GM23338 (cell line): ENCODE measurements at regions not wholly inside any gene's neighbourhood (a gene's known extent, or its start where the extent isn't known, plus 50 kb on each side); places are given as distances from the start of the nearest gene placed in this dataset.

Experiments used
- ATAC-seq: fragments of 200-7000 bp; cut with Tn5 transposase; 3 replicates; pipeline ENCODE4 v1.9.1; 2020
- DNase-seq: peaks from one replicate; pipeline ENCODE4 v3.0.0-alpha.2; 2015; ENCODE audit warnings: low spot score
- H2AFZ ChIP-seq: fragments of 200-600 bp; sonication (generic); 2 replicates; pipeline ENCODE4 v1.8.0; 2016; ENCODE audit warnings: antibody characterized with exemption, mild to moderate bottlenecking, moderate library complexity
- H3F3A ChIP-seq: fragments of 200-600 bp; sonication (generic); replicated peaks from 2 replicates; pipeline ENCODE4 v1.8.0; 2017; ENCODE audit warnings: antibody characterized with exemption, mixed run types, low read depth
- H3K27ac ChIP-seq: fragments of 200-600 bp; sonication (generic); 2 replicates; pipeline ENCODE4 v1.6.1; 2016; ENCODE audit warnings: low read depth
- H3K27me3 ChIP-seq: fragments of 200-600 bp; sonication (generic); 2 replicates; pipeline ENCODE4 v1.8.0; 2016; ENCODE audit warnings: mild to moderate bottlenecking, mixed run types, moderate library complexity; ENCODE audit not compliant: insufficient read depth
- H3K36me3 ChIP-seq: fragments of 200-600 bp; sonication (generic); 2 replicates; pipeline ENCODE4 v1.8.0; 2016; ENCODE audit warnings: mild to moderate bottlenecking; ENCODE audit not compliant: insufficient read depth
- H3K4me1 ChIP-seq: fragments of 200-600 bp; sonication (generic); 2 replicates; pipeline ENCODE4 v1.8.0; 2016; ENCODE audit warnings: mild to moderate bottlenecking, moderate library complexity; ENCODE audit not compliant: insufficient read depth
- H3K4me2 ChIP-seq: fragments of 200-600 bp; sonication (generic); 2 replicates; pipeline ENCODE4 v1.7.1; 2017; ENCODE audit warnings: mixed run types
- H3K4me3 ChIP-seq: fragments of 200-600 bp; sonication (generic); 2 replicates; pipeline ENCODE4 v1.6.1; 2016; ENCODE audit warnings: mixed run types
- H3K79me2 ChIP-seq: fragments of 200-600 bp; sonication (generic); replicated peaks from 2 replicates; pipeline ENCODE4 v1.8.0; 2017; ENCODE audit warnings: mild to moderate bottlenecking; ENCODE audit not compliant: insufficient read depth
- H3K9me2 ChIP-seq: fragments of 200-600 bp; sonication (generic); 2 replicates; pipeline ENCODE4 v1.8.0; 2017; ENCODE audit not compliant: insufficient read depth
- H4K20me1 ChIP-seq: fragments of 200-600 bp; sonication (generic); replicated peaks from 2 replicates; pipeline ENCODE4 v1.8.0; 2017; ENCODE audit warnings: mild to moderate bottlenecking; ENCODE audit not compliant: insufficient read depth
- H3K27ac Mint-ChIP-seq: 2 replicates; pipeline ENCODE4 v1.8.0; 2020; ENCODE audit warnings: inconsistent platforms, mild to moderate bottlenecking, moderate library complexity, mixed read lengths
- H3K27me3 Mint-ChIP-seq: 3 replicates; pipeline ENCODE4 v1.8.0; 2022; ENCODE audit warnings: low read depth, mild to moderate bottlenecking, moderate library complexity, mixed read lengths, inconsistent platforms; ENCODE audit not compliant: insufficient read depth, poor library complexity
- H3K36me3 Mint-ChIP-seq: 3 replicates; pipeline ENCODE4 v1.8.0; 2021; ENCODE audit warnings: low read depth, mild to moderate bottlenecking, inconsistent platforms, moderate library complexity, mixed read lengths
- H3K4me1 Mint-ChIP-seq: 3 replicates; pipeline ENCODE4 v1.8.0; 2020; ENCODE audit warnings: mild to moderate bottlenecking, inconsistent platforms, mixed read lengths
- H3K4me3 Mint-ChIP-seq: 3 replicates; pipeline ENCODE4 v1.8.0; 2021; ENCODE audit warnings: moderate library complexity, mild to moderate bottlenecking, inconsistent platforms, mixed read lengths
- H3K9me3 Mint-ChIP-seq: 3 replicates; pipeline ENCODE4 v1.8.0; 2020; ENCODE audit warnings: moderate library complexity, mild to moderate bottlenecking, inconsistent platforms, mixed read lengths
- CREB1 ChIP-seq: fragments of 250-450 bp; sonication (Bioruptor Pico); IDR thresholded peaks from 2 replicates; pipeline ENCODE4 v1.5.0; 2020; ENCODE audit warnings: low read depth, mild to moderate bottlenecking, moderate library complexity
- EZH2 ChIP-seq: fragments of 200-600 bp; sonication (generic); IDR thresholded peaks from one replicate; pipeline ENCODE4 v1.8.0; 2017; ENCODE audit warnings: antibody characterized with exemption, mild to moderate bottlenecking, low read depth; ENCODE audit not compliant: unreplicated experiment
- EZH2phosphoT487 ChIP-seq: fragments of 200-600 bp; sonication (generic); IDR thresholded peaks from one replicate; pipeline ENCODE4 v1.8.1; 2018; ENCODE audit warnings: antibody characterized with exemption; ENCODE audit not compliant: unreplicated experiment
- JUNB ChIP-seq: IDR thresholded peaks from one replicate; pipeline ENCODE4 v1.6.1; 2016; ENCODE audit warnings: antibody characterized with exemption; ENCODE audit not compliant: unreplicated experiment
- NANOG ChIP-seq: IDR thresholded peaks from 2 replicates; pipeline ENCODE4 v1.6.1; 2016; ENCODE audit warnings: antibody characterized with exemption, borderline replicate concordance
- REST ChIP-seq: IDR thresholded peaks from one replicate; pipeline ENCODE4 v1.6.1; 2018; ENCODE audit warnings: antibody characterized with exemption; ENCODE audit not compliant: unreplicated experiment
- STAT1 ChIP-seq: IDR thresholded peaks from one replicate; pipeline ENCODE4 v1.6.1; 2016; ENCODE audit warnings: antibody characterized with exemption; ENCODE audit not compliant: unreplicated experiment
- ZNF114 ChIP-seq: fragments of 250-450 bp; sonication (Bioruptor Pico); IDR thresholded peaks from 2 replicates; pipeline ENCODE4 v1.5.0; 2020; ENCODE audit warnings: mild to moderate bottlenecking, moderate library complexity
- ZNF331 ChIP-seq: fragments of 250-450 bp; sonication (Bioruptor Pico); IDR thresholded peaks from 2 replicates; pipeline ENCODE4 v1.5.0; 2020; ENCODE audit warnings: low read depth, mild to moderate bottlenecking, moderate library complexity
- TF ChIP-seq, protein P1 (sequence below): IDR thresholded peaks from 2 replicates; pipeline ENCODE4 v1.6.1; 2016; ENCODE audit warnings: antibody characterized with exemption
- TF ChIP-seq, protein P2 (sequence below), 2 experiments: fragments of 200-600 bp in 1 of 2; sonication (generic) in 1 of 2; conservative IDR thresholded peaks; 2 replicates each; pipeline versions ENCODE4 v1.5.1 to v1.6.1; 2016 to 2017; ENCODE audit warnings: antibody characterized with exemption in 2 of 2, low read depth in 2 of 2, mild to moderate bottlenecking in 2 of 2, moderate library complexity in 1 of 2

- ATAC-seq, result no peak
- no peak overlapping the region for H3K27ac Mint-ChIP-seq
- no peaks in the 10 kb centered on the region for H3K27me3 ChIP-seq
- no peak overlapping the region for H2AFZ ChIP-seq
- H3K9me3 Mint-ChIP-seq, result peaks cover 23% of the 10 kb centered on the region
- H3K4me1 Mint-ChIP-seq, result peaks cover 5% of the 10 kb centered on the region; the same call in 2 of the 3 replicates
- no peaks in the 10 kb centered on the region for H3K9me2 ChIP-seq
- TF ChIP-seq EZH2phosphoT487, result no peak
- TF ChIP-seq, protein P1, sequence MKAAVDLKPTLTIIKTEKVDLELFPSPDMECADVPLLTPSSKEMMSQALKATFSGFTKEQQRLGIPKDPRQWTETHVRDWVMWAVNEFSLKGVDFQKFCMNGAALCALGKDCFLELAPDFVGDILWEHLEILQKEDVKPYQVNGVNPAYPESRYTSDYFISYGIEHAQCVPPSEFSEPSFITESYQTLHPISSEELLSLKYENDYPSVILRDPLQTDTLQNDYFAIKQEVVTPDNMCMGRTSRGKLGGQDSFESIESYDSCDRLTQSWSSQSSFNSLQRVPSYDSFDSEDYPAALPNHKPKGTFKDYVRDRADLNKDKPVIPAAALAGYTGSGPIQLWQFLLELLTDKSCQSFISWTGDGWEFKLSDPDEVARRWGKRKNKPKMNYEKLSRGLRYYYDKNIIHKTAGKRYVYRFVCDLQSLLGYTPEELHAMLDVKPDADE, result no peak
- TF ChIP-seq NANOG, result no peak
- TF ChIP-seq EZH2, result no peak
- TF ChIP-seq REST, result no peak
- no peaks in the 10 kb centered on the region for H3K4me1 ChIP-seq
- DNase-seq, result no peak
- no peaks in the 10 kb centered on the region for H3K36me3 ChIP-seq
- H3K27ac ChIP-seq, result no peak overlapping the region
- H3F3A ChIP-seq, result no peaks in the 10 kb centered on the region
- no peak overlapping the region for H3K4me2 ChIP-seq
- no peak overlapping the region for H3K4me3 ChIP-seq
- H4K20me1 ChIP-seq, result no peaks in the 10 kb centered on the region
- H3K36me3 Mint-ChIP-seq, result peaks cover 11% of the 10 kb centered on the region; the same call in 2 of the 3 replicates
- H3K79me2 ChIP-seq, result no peaks in the 10 kb centered on the region
- no peak overlapping the region for H3K4me3 Mint-ChIP-seq
- H3K27me3 Mint-ChIP-seq, result no peaks in the 10 kb centered on the region
Observed at GRCh38 chr16:72309001-72309400, 137.0 kb upstream of the PMFBP1 start.

DNA sequence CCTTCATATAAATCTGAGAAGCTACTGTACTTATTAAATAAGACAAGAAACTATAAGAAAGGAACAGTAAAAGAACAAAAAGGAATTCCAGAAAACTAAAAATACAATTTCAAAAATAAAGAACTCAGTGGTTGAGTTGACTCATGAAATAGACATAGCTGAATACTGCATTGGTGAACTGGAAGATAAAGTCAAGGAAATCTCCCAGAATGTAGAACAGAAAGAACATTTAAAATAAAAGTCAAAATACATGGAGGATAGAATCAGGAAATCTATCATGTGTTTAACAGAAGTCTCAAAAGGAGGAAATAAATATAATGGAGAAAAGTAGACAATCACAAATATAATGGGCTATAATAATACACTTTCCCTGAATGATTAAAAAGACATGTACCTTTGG lies 136.4 kb upstream of the PMFBP1 start:
- no peak overlapping the region for H3K27ac Mint-ChIP-seq
- no peak for ATAC-seq
- H3K4me1 ChIP-seq, result no peaks in the 10 kb centered on the region
- H2AFZ ChIP-seq, result no peak overlapping the region
- H3K79me2 ChIP-seq, result no peaks in the 10 kb centered on the region
- H3K4me3 ChIP-seq, result no peak overlapping the region
- H3K9me2 ChIP-seq, result no peaks in the 10 kb centered on the region
- H3K9me3 Mint-ChIP-seq, result peaks cover 23% of the 10 kb centered on the region
- H3K36me3 ChIP-seq, result no peaks in the 10 kb centered on the region
- H3K27me3 ChIP-seq, result no peaks in the 10 kb centered on the region
- H3K4me1 Mint-ChIP-seq, result peaks cover 5% of the 10 kb centered on the region; the same call in 2 of the 3 replicates
- no peak for DNase-seq
- peaks cover 11% of the 10 kb centered on the region; the same call in 2 of the 3 replicates for H3K36me3 Mint-ChIP-seq
- H4K20me1 ChIP-seq, result no peaks in the 10 kb centered on the region
- H3F3A ChIP-seq, result no peaks in the 10 kb centered on the region
- no peak overlapping the region for H3K4me3 Mint-ChIP-seq
- no peaks in the 10 kb centered on the region for H3K27me3 Mint-ChIP-seq
- H3K4me2 ChIP-seq, result no peak overlapping the region
- no peak overlapping the region for H3K27ac ChIP-seq
- TF ChIP-seq JUNB (no peak), ZNF114 (no peak), NANOG (no peak), CREB1 (CRISPR knock-in tag) (no peak), ZNF331 (CRISPR knock-in tag) (no peak), EZH2phosphoT487 (no peak), STAT1 (no peak), REST (no peak), EZH2 (no peak)
- TF ChIP-seq, protein P2, sequence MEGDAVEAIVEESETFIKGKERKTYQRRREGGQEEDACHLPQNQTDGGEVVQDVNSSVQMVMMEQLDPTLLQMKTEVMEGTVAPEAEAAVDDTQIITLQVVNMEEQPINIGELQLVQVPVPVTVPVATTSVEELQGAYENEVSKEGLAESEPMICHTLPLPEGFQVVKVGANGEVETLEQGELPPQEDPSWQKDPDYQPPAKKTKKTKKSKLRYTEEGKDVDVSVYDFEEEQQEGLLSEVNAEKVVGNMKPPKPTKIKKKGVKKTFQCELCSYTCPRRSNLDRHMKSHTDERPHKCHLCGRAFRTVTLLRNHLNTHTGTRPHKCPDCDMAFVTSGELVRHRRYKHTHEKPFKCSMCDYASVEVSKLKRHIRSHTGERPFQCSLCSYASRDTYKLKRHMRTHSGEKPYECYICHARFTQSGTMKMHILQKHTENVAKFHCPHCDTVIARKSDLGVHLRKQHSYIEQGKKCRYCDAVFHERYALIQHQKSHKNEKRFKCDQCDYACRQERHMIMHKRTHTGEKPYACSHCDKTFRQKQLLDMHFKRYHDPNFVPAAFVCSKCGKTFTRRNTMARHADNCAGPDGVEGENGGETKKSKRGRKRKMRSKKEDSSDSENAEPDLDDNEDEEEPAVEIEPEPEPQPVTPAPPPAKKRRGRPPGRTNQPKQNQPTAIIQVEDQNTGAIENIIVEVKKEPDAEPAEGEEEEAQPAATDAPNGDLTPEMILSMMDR (conservative IDR thresholded peaks at IDR 0.05; ENCODE audit: low read depth in 2 of 2), result no peak
- TF ChIP-seq, protein P1, result no peak
